Progenitor cell of endocrine pancreas (in vitro differentiated cells): ENCODE measurements at regions not wholly inside any gene's neighbourhood (a gene's known extent, or its start where the extent isn't known, plus 50 kb on each side); places are given as distances from the start of the nearest gene placed in this dataset.
"Not testable (repeated sequence)": the region's sequence is repeated elsewhere in the genome, so short reads cannot be mapped to it uniquely, and the experiment has no call there.

Experiments
- DNase-seq: peaks from one replicate; pipeline ENCODE4 v3.0.0; 2021; ENCODE audit warnings: low spot score; ENCODE audit not compliant: unreplicated experiment
- H3K27ac Mint-ChIP-seq: 2 replicates; pipeline ENCODE4 v1.8.0; 2021; ENCODE audit warnings: mild to moderate bottlenecking, moderate library complexity, mixed read lengths
- H3K27me3 Mint-ChIP-seq: 2 replicates; pipeline ENCODE4 v1.8.0; 2021; ENCODE audit warnings: mixed read lengths
- H3K36me3 Mint-ChIP-seq: 2 replicates; pipeline ENCODE4 v1.8.0; 2022; ENCODE audit warnings: mixed read lengths; ENCODE audit not compliant: insufficient read depth
- H3K4me1 Mint-ChIP-seq: 2 replicates; pipeline ENCODE4 v1.8.0; 2021; ENCODE audit warnings: low read depth, mixed read lengths
- H3K4me3 Mint-ChIP-seq: 2 replicates; pipeline ENCODE4 v1.8.0; 2021; ENCODE audit warnings: low read depth, mild to moderate bottlenecking, moderate library complexity, mixed read lengths
- H3K9me3 Mint-ChIP-seq: 2 replicates; pipeline ENCODE4 v1.8.0; 2021; ENCODE audit warnings: low read depth, mixed read lengths
- TF ChIP-seq, protein P1 (sequence below): fragments of 200-600 bp; sonication (generic); IDR thresholded peaks from one replicate; pipeline ENCODE4 v1.5.0; 2021; ENCODE audit warnings: antibody characterized with exemption, mild to moderate bottlenecking; ENCODE audit not compliant: unreplicated experiment

DNA sequence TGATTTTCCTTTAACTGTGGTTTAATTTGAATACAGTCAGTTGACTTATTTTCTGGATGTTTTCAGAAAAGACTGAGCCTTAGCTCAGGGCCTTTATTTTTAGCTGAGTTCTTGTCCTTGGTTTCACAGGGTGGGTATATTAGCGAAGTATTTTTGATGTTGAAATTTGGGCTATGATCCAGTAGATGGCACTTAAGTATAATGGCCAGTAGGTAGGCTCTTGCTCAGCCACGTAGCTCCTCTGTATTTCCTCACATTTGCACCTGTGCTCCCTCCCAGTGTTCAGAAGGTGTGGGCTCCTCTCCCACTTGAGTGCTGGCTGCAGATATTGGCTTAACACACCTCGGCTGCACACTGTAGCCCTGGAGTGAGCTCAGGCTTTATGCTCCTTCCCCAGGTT, 549.9 kb upstream of the AMOT start:
- H3K36me3 Mint-ChIP-seq: no peaks in the 10 kb centered on the region
- no peaks in the 10 kb centered on the region for H3K4me1 Mint-ChIP-seq
- no peak for DNase-seq
- TF ChIP-seq, protein P1, sequence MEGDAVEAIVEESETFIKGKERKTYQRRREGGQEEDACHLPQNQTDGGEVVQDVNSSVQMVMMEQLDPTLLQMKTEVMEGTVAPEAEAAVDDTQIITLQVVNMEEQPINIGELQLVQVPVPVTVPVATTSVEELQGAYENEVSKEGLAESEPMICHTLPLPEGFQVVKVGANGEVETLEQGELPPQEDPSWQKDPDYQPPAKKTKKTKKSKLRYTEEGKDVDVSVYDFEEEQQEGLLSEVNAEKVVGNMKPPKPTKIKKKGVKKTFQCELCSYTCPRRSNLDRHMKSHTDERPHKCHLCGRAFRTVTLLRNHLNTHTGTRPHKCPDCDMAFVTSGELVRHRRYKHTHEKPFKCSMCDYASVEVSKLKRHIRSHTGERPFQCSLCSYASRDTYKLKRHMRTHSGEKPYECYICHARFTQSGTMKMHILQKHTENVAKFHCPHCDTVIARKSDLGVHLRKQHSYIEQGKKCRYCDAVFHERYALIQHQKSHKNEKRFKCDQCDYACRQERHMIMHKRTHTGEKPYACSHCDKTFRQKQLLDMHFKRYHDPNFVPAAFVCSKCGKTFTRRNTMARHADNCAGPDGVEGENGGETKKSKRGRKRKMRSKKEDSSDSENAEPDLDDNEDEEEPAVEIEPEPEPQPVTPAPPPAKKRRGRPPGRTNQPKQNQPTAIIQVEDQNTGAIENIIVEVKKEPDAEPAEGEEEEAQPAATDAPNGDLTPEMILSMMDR: no peak
- no peak overlapping the region for H3K4me3 Mint-ChIP-seq
- H3K27ac Mint-ChIP-seq: no peak overlapping the region
- peaks cover 19% of the 10 kb centered on the region for H3K9me3 Mint-ChIP-seq
- no peaks in the 10 kb centered on the region for H3K27me3 Mint-ChIP-seq

DNA sequence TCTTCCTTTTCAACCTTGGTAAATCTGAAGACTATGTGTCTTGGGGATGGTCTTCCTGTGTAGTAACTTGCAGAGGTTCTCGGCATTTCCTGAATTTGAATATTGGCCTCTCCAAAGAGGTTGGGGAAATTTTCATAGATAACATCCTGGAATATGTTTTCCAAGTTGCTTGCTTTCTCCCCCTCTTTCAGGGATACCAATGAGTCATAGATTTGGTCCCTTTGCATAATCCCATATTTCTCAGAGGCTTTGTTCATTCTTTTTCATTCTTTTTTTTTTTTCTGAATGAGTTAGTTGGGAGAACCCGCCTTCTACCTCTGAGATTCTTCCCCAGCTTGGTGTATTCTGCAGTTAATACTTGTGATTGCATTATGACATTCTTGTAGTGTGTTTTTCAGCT, 549.2 kb upstream of the AMOT start:
- Mint-ChIP-seq H3K27me3 (no peaks in the 10 kb centered on the region), H3K4me3 (no peak overlapping the region), H3K27ac (no peak overlapping the region), H3K4me1 (no peaks in the 10 kb centered on the region), H3K36me3 (no peaks in the 10 kb centered on the region), H3K9me3 (peaks cover 19% of the 10 kb centered on the region)
- DNase-seq: no peak
- TF ChIP-seq, protein P1: no peak

DNA sequence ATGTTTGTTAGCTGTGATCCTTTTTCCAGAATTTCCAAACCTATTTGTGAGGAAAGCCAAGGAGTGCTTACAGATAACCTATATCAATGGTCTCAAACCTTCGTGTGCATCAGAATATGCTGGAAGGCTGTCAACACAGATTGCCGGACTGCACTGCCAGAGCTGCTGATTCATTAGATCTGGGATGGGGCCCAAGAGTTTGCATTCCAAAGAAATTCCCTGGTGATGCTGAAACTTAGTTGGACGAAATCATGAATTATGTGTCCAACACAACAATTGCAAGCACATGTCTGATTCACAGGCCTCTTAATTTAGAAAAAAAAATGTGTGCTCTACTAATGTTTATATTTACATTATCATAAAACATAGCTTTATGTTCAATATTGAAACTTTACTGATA, 544.0 kb upstream of the AMOT start:
- TF ChIP-seq, protein P1: no peak
- Mint-ChIP-seq H3K9me3 (peaks cover 21% of the 10 kb centered on the region), H3K36me3 (no peaks in the 10 kb centered on the region), H3K27ac (no peak overlapping the region), H3K4me1 (no peaks in the 10 kb centered on the region), H3K27me3 (no peaks in the 10 kb centered on the region), H3K4me3 (no peak overlapping the region)
- DNase-seq: no peak

DNA sequence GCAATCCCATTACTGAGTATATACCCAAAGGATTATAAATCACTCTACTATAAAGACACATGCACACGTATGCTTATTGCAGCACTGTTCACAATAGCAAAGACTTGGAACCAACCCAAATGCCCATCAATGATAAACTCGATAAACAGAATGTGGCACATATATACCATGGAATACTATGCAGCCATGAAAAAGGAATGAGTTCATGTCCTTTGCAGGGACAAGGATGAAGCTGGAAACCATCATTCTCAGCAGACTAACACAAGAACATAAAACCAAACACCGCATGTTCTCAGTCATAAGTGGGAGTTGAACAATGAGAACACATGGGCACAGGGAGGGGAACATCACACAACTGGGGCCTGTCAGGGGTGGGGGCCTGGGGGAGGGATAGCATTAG, 532.8 kb upstream of the AMOT start:
- H3K27ac Mint-ChIP-seq, H3K36me3 Mint-ChIP-seq, DNase-seq, H3K4me3 Mint-ChIP-seq, H3K4me1 Mint-ChIP-seq, H3K27me3 Mint-ChIP-seq, H3K9me3 Mint-ChIP-seq: not testable (repeated sequence)

DNA sequence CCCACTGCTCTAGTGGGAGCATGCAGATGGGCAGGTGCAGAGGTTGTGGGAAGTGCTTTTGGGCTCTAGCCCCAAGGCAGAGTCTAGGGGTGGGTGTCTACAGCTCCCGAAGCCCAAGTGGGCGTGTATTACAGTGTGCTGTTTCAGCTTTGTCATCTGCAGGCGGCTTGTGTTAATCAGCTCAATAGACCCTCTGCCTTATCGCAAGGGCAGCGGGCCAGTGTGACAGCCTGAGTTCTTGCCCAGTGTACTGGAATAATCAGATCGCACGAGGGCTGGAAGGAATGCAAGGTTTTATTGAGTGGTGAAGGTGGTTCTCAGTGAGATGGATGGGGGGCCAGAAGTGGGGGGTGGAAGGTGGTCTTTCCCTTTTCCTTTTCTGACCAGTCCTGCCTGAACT, 529.4 kb upstream of the AMOT start:
- DNase-seq: no peak
- TF ChIP-seq, protein P1: no peak
- Mint-ChIP-seq H3K36me3 (no peaks in the 10 kb centered on the region), H3K4me1 (peaks cover 5% of the 10 kb centered on the region), H3K4me3 (no peak overlapping the region), H3K27ac (no peak overlapping the region), H3K9me3 (no peaks in the 10 kb centered on the region), H3K27me3 (no peaks in the 10 kb centered on the region)

DNA sequence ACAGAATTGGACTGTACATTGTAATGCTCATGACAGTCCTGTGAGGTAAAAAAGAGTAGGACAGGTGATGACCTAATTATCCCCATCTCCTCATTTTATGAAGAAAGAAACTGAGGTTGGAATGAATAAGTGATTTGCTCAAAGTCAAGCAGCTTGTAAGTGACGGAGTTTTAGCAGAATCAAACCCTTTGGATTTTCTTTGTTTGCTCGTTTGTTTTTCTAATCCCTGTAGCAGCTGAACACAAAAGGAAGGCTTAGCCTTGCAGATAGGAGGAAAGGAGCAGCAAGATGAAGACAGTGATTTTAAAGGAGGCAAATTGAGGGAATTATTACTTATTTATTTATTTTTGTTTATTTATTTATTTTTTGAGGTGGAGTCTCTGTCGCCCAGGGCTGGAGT, 528.4 kb upstream of the AMOT start:
- no peaks in the 10 kb centered on the region for H3K27me3 Mint-ChIP-seq
- peaks cover 3% of the 10 kb centered on the region for H3K9me3 Mint-ChIP-seq

More for the DNA sequence above, 528.4 kb upstream of the AMOT start:
- TF ChIP-seq, protein P1: no peak
- Mint-ChIP-seq H3K36me3 (no peaks in the 10 kb centered on the region), H3K4me1 (peaks cover 5% of the 10 kb centered on the region), H3K27ac (no peak overlapping the region), H3K4me3 (no peak overlapping the region)
- DNase-seq: no peak
